ENCODE measurements at regions not wholly inside any gene's neighbourhood (a gene's known extent, or its start where the extent isn't known, plus 50 kb on each side); places are given as distances from the start of the nearest gene placed in this dataset.

DNA sequence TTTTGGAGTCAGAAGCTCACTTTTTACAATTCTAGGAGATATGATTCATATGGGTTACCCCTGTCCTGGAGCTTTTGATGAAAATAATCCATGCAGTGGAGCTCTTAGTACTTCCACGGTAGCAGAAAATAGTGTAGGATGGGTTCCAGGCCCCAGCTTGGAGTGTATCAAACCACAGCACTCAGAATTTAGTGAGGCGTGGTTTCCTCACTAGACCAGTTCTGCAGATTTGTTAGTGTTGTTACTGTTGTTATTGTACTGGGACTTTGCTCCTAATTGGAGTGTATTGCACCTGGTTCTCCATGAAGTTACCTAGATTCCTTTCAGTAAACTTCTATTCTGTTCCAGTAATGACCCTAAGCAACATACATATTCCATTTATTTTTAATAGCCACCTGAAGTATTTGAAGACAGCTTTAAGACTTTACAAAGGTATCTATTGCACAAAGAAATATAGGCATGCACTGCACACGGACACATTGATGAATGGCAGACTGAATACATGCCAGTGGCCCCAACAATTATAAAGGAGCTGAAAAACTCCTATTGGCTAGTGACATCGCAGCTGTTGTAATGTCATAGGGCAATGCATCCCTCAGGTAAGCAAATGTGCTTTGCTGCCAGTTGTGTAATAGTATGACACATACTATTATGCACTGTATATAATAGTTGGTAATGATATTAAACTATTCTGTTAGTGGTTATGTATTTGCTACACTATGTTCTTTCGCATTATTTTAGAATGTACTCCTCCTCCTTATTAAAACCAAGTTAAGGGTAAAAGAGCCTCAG is 1058.0 kb downstream of the KCNT2 start:
- no peak overlapping the region for H3K4me3 ChIP-seq
- no peaks in the 10 kb centered on the region for H3K36me3 ChIP-seq (ENCODE audit: control insufficient read depth in 4 of 4, insufficient read depth in 4 of 4, low read length in 4 of 4)
- no peaks in the 10 kb centered on the region for H3K4me1 ChIP-seq (ENCODE audit: control insufficient read depth in 5 of 5, insufficient read depth in 5 of 5, low read length in 5 of 5)
- WGBS, 2 donors, result 87 to 94% methylated on average over 5 of the region's 5 CpGs
- no peaks in the 10 kb centered on the region for H3K9me3 ChIP-seq (ENCODE audit: control insufficient read depth in 4 of 4, insufficient read depth in 3 of 4, low read length in 3 of 4)
- DNase-seq (no peak), ATAC-seq (ENCODE audit: insufficient read depth, low FRiP score) (no peak)
- H3K27ac ChIP-seq (ENCODE audit: low read depth in 1 of 2, low read length in 1 of 2), result no peak overlapping the region
- H3K27me3 ChIP-seq (ENCODE audit: control insufficient read depth in 3 of 3, insufficient read depth in 3 of 3, low read length in 2 of 3), result no peaks in the 10 kb centered on the region
- H3K9ac ChIP-seq (ENCODE audit: insufficient read depth in 1 of 2, low read length in 2 of 2), result no peak overlapping the region
- TF ChIP-seq, protein P1, sequence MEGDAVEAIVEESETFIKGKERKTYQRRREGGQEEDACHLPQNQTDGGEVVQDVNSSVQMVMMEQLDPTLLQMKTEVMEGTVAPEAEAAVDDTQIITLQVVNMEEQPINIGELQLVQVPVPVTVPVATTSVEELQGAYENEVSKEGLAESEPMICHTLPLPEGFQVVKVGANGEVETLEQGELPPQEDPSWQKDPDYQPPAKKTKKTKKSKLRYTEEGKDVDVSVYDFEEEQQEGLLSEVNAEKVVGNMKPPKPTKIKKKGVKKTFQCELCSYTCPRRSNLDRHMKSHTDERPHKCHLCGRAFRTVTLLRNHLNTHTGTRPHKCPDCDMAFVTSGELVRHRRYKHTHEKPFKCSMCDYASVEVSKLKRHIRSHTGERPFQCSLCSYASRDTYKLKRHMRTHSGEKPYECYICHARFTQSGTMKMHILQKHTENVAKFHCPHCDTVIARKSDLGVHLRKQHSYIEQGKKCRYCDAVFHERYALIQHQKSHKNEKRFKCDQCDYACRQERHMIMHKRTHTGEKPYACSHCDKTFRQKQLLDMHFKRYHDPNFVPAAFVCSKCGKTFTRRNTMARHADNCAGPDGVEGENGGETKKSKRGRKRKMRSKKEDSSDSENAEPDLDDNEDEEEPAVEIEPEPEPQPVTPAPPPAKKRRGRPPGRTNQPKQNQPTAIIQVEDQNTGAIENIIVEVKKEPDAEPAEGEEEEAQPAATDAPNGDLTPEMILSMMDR (IDR thresholded peaks at IDR 0.05; ENCODE audit: control extremely low read depth, extremely low read depth), result no peak

DNA sequence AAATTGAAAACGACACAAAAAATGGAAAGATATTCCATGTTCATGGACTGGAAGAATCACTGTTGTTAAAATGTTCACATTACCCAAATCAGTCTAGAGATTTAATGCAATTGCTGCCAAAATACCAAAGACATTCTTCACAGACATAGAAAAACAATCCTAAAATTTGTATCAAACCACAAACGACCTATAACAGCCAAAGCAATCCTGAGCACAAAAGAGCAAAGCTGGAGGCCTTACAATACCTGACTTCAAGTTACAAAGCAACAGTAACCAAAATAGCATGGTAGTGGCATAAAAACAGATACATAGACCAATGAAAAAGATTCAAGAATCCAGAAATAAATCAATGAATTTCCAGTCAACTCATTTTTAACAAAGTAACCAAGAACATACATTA is 1077.3 kb downstream of the KCNT2 start:
- TF ChIP-seq, protein P1 (IDR thresholded peaks at IDR 0.05; ENCODE audit: control extremely low read depth, extremely low read depth), result no peak
- no peak for DNase-seq
- no peaks in the 10 kb centered on the region for H3K9me3 ChIP-seq (ENCODE audit: control insufficient read depth in 4 of 4, insufficient read depth in 3 of 4, low read length in 3 of 4)
- no peak overlapping the region for H3K9ac ChIP-seq (ENCODE audit: insufficient read depth in 1 of 2, low read length in 2 of 2)
- no peaks in the 10 kb centered on the region for H3K27me3 ChIP-seq (ENCODE audit: control insufficient read depth in 3 of 3, insufficient read depth in 3 of 3, low read length in 2 of 3)
- no peak for ATAC-seq (ENCODE audit: insufficient read depth, low FRiP score)
- 68 to 85% methylated on average over 2 of the region's 2 CpGs for WGBS, 2 donors
- no peaks in the 10 kb centered on the region for H3K36me3 ChIP-seq (ENCODE audit: control insufficient read depth in 4 of 4, insufficient read depth in 4 of 4, low read length in 4 of 4)
- H3K27ac ChIP-seq (ENCODE audit: low read depth in 1 of 2, low read length in 1 of 2), result no peak overlapping the region
- no peak overlapping the region for H3K4me3 ChIP-seq
- H3K4me1 ChIP-seq (ENCODE audit: control insufficient read depth in 5 of 5, insufficient read depth in 5 of 5, low read length in 5 of 5), result no peaks in the 10 kb centered on the region

DNA sequence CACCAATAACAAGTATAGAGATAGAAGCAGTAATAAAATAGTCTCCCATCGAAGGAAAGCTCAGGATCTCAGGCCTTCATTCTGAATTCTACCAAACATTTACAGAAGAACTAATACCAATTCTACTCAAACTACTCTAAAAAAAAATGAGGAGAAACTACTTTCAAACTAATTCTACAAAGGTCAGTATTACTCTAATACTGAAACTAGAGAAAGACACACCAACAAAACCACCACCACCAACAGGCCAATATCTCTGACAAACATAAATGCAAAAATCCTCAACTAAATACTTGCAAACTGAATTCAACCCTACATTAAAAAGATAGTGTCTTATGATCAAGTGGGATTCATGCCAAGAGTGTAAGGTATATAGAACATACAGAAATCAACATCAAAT is 1078.4 kb downstream of the KCNT2 start:
- DNase-seq (no peak), ATAC-seq (ENCODE audit: insufficient read depth, low FRiP score) (no peak)
- Histone ChIP-seq H3K9ac (ENCODE audit: insufficient read depth in 1 of 2, low read length in 2 of 2) (no peak overlapping the region), H3K4me3 (no peak overlapping the region), H3K27ac (ENCODE audit: low read depth in 1 of 2, low read length in 1 of 2) (no peak overlapping the region), H3K9me3 (ENCODE audit: control insufficient read depth in 4 of 4, insufficient read depth in 3 of 4, low read length in 3 of 4) (peaks cover 0 to 2% (median 0%) of the 10 kb centered on the region in 4 donors), H3K27me3 (ENCODE audit: control insufficient read depth in 3 of 3, insufficient read depth in 3 of 3, low read length in 2 of 3) (no peaks in the 10 kb centered on the region), H3K36me3 (ENCODE audit: control insufficient read depth in 4 of 4, insufficient read depth in 4 of 4, low read length in 4 of 4) (no peaks in the 10 kb centered on the region), H3K4me1 (ENCODE audit: control insufficient read depth in 5 of 5, insufficient read depth in 5 of 5, low read length in 5 of 5) (no peaks in the 10 kb centered on the region)
- TF ChIP-seq, protein P1 (IDR thresholded peaks at IDR 0.05; ENCODE audit: control extremely low read depth, extremely low read depth), result no peak
- 90 to 95% methylated on average over 1 of the region's 1 CpG for WGBS, 2 donors

DNA sequence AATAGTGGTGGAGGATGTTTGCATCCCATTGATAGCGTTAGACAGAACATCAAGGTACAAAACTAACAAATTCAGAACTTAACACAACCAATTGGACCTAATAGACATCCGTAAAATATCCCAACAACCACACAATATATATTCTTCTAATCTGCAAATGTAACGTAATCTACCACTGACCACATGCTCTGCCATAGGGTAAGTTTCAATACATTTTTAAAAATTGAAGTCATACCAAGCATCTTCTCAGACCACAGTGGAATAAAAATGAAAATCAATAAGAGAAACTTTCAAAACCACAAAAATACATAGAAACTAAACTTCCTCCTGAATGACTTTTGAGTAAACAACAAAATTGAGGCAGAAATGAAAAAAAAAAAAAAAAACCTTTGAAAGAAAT is 1087.5 kb downstream of the KCNT2 start:
- H3K36me3 ChIP-seq (ENCODE audit: control insufficient read depth in 4 of 4, insufficient read depth in 4 of 4, low read length in 4 of 4), result no peaks in the 10 kb centered on the region
- no peak overlapping the region for H3K9ac ChIP-seq (ENCODE audit: insufficient read depth in 1 of 2, low read length in 2 of 2)
- DNase-seq (no peak), ATAC-seq (ENCODE audit: insufficient read depth, low FRiP score) (no peak)
- H3K4me1 ChIP-seq (ENCODE audit: control insufficient read depth in 5 of 5, insufficient read depth in 5 of 5, low read length in 5 of 5), result no peaks in the 10 kb centered on the region
- TF ChIP-seq, protein P1 (IDR thresholded peaks at IDR 0.05; ENCODE audit: control extremely low read depth, extremely low read depth), result no peak
- no peak overlapping the region for H3K27ac ChIP-seq (ENCODE audit: low read depth in 1 of 2, low read length in 1 of 2)
- H3K4me3 ChIP-seq, result no peak overlapping the region
- H3K27me3 ChIP-seq (ENCODE audit: control insufficient read depth in 3 of 3, insufficient read depth in 3 of 3, low read length in 2 of 3), result no peaks in the 10 kb centered on the region
- WGBS, 2 donors, result 78 to 83% methylated on average over 3 of the region's 3 CpGs
- peaks cover 0 to 2% (median 0%) of the 10 kb centered on the region in 4 donors for H3K9me3 ChIP-seq (ENCODE audit: control insufficient read depth in 4 of 4, insufficient read depth in 3 of 4, low read length in 3 of 4)

Data from lung (tissue), 11 donors.